ENCODE measurements at regions not wholly inside any gene's neighbourhood (a gene's known extent, or its start where the extent isn't known, plus 50 kb on each side); places are given as distances from the start of the nearest gene placed in this dataset.

- Histone ChIP-seq H3K9me2 (replicated peaks; ENCODE audit: insufficient read depth, low read length) (no peaks in the 10 kb centered on the region), H3K4me3 (ENCODE audit: low read length) (no peak overlapping the region), H3K36me3 (replicated peaks; ENCODE audit: insufficient read depth, low read length) (no peaks in the 10 kb centered on the region), H3K4me2 (ENCODE audit: low read depth, low read length) (no peak overlapping the region), H2AFZ (ENCODE audit: low read length) (no peak overlapping the region), H3F3A (ENCODE audit: insufficient read depth, low read length) (no peaks in the 10 kb centered on the region), H4K20me1 (ENCODE audit: insufficient read depth, low read length) (no peaks in the 10 kb centered on the region), H3K79me2 (ENCODE audit: low read length) (no peaks in the 10 kb centered on the region), H3K9ac (ENCODE audit: low read length) (no peak overlapping the region), H3K9me3 (replicated peaks; ENCODE audit: insufficient read depth, low read length) (no peaks in the 10 kb centered on the region), H3K27me3 (replicated peaks; ENCODE audit: insufficient read depth, low read length) (no peaks in the 10 kb centered on the region), H3K4me1 (ENCODE audit: low read length) (no peaks in the 10 kb centered on the region), H3K27ac (ENCODE audit: low read length) (no peak overlapping the region)
- no peak for DNase-seq
- TF ChIP-seq EZH2phosphoT487 (IDR thresholded peaks at IDR 0.05; ENCODE audit: low read length), result no peak
These were observed 136.1 kb downstream of the ASCL1 start for GRCh38 chr12:103093499-103094106.

GRCh38 chr12:103097496-103097895 is 140.0 kb downstream of the ASCL1 start:
- Histone ChIP-seq H2AFZ (ENCODE audit: low read length) (no peak overlapping the region), H3F3A (ENCODE audit: insufficient read depth, low read length) (no peaks in the 10 kb centered on the region), H3K4me1 (ENCODE audit: low read length) (peaks cover 8% of the 10 kb centered on the region), H3K9me3 (replicated peaks; ENCODE audit: insufficient read depth, low read length) (no peaks in the 10 kb centered on the region), H3K9ac (ENCODE audit: low read length) (no peak overlapping the region), H3K79me2 (ENCODE audit: low read length) (no peaks in the 10 kb centered on the region), H4K20me1 (ENCODE audit: insufficient read depth, low read length) (no peaks in the 10 kb centered on the region), H3K4me3 (ENCODE audit: low read length) (no peak overlapping the region), H3K36me3 (replicated peaks; ENCODE audit: insufficient read depth, low read length) (no peaks in the 10 kb centered on the region), H3K27ac (ENCODE audit: low read length) (no peak overlapping the region), H3K9me2 (replicated peaks; ENCODE audit: insufficient read depth, low read length) (no peaks in the 10 kb centered on the region), H3K4me2 (ENCODE audit: low read depth, low read length) (no peak overlapping the region), H3K27me3 (replicated peaks; ENCODE audit: insufficient read depth, low read length) (no peaks in the 10 kb centered on the region)
- TF ChIP-seq CTCF (IDR thresholded peaks at IDR 0.05; ENCODE audit: low read length), result no peak
- no peak for TF ChIP-seq EZH2 (optimal IDR thresholded peaks at IDR 0.05; ENCODE audit: low read depth, low read length)
- TF ChIP-seq EZH2phosphoT487 (IDR thresholded peaks at IDR 0.05; ENCODE audit: low read length), result no peak
- no peak for DNase-seq

- Histone ChIP-seq H3K36me3 (replicated peaks; ENCODE audit: insufficient read depth, low read length) (no peaks in the 10 kb centered on the region), H4K20me1 (ENCODE audit: insufficient read depth, low read length) (no peaks in the 10 kb centered on the region), H3K4me1 (ENCODE audit: low read length) (peaks cover 14% of the 10 kb centered on the region), H3K79me2 (ENCODE audit: low read length) (no peaks in the 10 kb centered on the region), H3K27ac (ENCODE audit: low read length) (no peak overlapping the region), H2AFZ (ENCODE audit: low read length) (no peak overlapping the region), H3K4me2 (ENCODE audit: low read depth, low read length) (no peak overlapping the region), H3K4me3 (ENCODE audit: low read length) (no peak overlapping the region), H3F3A (ENCODE audit: insufficient read depth, low read length) (no peaks in the 10 kb centered on the region), H3K9ac (ENCODE audit: low read length) (no peak overlapping the region), H3K9me3 (replicated peaks; ENCODE audit: insufficient read depth, low read length) (no peaks in the 10 kb centered on the region), H3K9me2 (replicated peaks; ENCODE audit: insufficient read depth, low read length) (no peaks in the 10 kb centered on the region), H3K27me3 (replicated peaks; ENCODE audit: insufficient read depth, low read length) (no peaks in the 10 kb centered on the region)
- no peak for TF ChIP-seq CTCF (IDR thresholded peaks at IDR 0.05; ENCODE audit: low read length)
- no peak for TF ChIP-seq EZH2phosphoT487 (IDR thresholded peaks at IDR 0.05; ENCODE audit: low read length)
- no peak for TF ChIP-seq EZH2 (optimal IDR thresholded peaks at IDR 0.05; ENCODE audit: low read depth, low read length)
- no peak for DNase-seq
These were observed 142.9 kb downstream of the ASCL1 start for GRCh38 chr12:103100257-103100831.

- no peaks in the 10 kb centered on the region for H4K20me1 ChIP-seq (ENCODE audit: insufficient read depth, low read length)
- H3K4me2 ChIP-seq (ENCODE audit: low read depth, low read length), result peak overlapping the region; percentile 47; the same call in 1 of the 2 replicates
These were observed 144.8 kb downstream of the ASCL1 start for GRCh38 chr12:103102225-103102744.

More at GRCh38 chr12:103102225-103102744, 144.8 kb downstream of the ASCL1 start:
- peak; percentile 65 for DNase-seq
- Histone ChIP-seq H3K4me1 (ENCODE audit: low read length) (peaks cover 14% of the 10 kb centered on the region), H3K4me3 (ENCODE audit: low read length) (no peak overlapping the region), H3K79me2 (ENCODE audit: low read length) (no peaks in the 10 kb centered on the region), H3K9me2 (replicated peaks; ENCODE audit: insufficient read depth, low read length) (no peaks in the 10 kb centered on the region), H3K27ac (ENCODE audit: low read length) (peak overlapping the region; percentile 28; the same call in 1 of the 2 replicates), H3K9me3 (replicated peaks; ENCODE audit: insufficient read depth, low read length) (no peaks in the 10 kb centered on the region), H3K36me3 (replicated peaks; ENCODE audit: insufficient read depth, low read length) (no peaks in the 10 kb centered on the region), H3K9ac (ENCODE audit: low read length) (no peak overlapping the region), H3F3A (ENCODE audit: insufficient read depth, low read length) (no peaks in the 10 kb centered on the region), H2AFZ (ENCODE audit: low read length) (peak overlapping the region; percentile 44), H3K27me3 (replicated peaks; ENCODE audit: insufficient read depth, low read length) (no peaks in the 10 kb centered on the region)
- TF ChIP-seq EZH2phosphoT487 (IDR thresholded peaks at IDR 0.05; ENCODE audit: low read length) (no peak), CTCF (IDR thresholded peaks at IDR 0.05; ENCODE audit: low read length) (no peak), EZH2 (optimal IDR thresholded peaks at IDR 0.05; ENCODE audit: low read depth, low read length) (no peak)

Data from MM.1S (cell line).